ENCODE measurements at regions not wholly inside any gene's neighbourhood (a gene's known extent, or its start where the extent isn't known, plus 50 kb on each side); places are given as distances from the start of the nearest gene placed in this dataset.

DNA sequence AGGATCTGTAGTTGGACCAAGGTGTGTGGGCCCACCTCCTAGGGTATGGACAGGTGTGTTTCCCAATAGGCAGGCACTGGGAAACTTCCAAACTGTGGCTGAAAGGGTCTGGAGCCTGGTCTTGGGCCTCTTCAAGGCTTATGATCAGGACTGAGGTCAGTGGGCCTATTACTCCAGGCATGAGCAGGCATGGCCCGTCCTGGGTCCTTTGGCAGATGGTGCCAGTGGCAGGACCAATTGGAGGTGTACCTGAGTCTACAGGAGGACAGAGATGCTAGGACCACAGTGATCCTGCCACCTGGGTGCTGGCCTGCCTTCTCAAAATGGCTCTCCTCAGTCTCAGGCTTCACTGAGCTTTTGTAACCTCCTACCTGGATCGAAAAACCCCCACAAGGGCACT, 95.4 kb downstream of the RAB18 start:
- DNase-seq, result no peak

DNA sequence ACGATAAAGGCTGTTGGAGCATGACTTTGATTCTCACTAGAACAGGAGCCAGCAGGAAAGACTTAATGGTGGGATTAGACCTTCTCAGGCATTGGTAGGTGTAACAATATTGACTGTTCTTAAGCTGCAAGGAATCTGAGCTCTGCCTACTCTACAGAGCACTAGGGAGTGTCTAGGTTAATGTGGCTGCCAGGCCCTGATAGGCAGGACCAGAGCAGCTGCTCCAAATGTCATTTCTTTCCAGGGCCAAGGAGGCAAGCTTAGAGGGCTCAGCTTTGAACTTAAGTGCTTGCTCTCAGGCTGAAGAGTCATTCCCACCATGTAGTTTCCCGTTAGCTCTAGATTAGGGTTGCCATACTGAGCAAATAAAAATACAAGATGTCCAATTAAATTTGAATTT, 96.8 kb downstream of the RAB18 start:
- DNase-seq, result no peak

DNA sequence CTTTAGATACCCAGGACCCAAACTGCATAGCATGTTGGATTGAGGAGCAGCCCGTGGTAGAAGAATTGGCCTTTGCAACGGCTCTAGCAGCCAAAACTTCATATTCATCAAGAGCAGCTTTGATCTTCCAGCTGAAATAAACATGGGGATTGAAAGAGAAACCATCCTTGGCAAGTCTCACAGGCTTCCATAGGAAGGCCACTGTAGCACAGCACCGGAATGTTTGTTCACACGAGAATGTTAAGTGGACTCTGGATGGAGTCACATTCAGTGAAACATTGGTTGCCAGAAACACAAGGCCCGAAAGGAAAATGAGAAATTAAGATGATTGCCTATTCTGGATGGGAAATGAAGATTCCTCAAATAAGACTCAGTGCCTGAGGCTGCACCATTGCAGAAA, 97.4 kb downstream of the RAB18 start:
- DNase-seq, result no peak

DNA sequence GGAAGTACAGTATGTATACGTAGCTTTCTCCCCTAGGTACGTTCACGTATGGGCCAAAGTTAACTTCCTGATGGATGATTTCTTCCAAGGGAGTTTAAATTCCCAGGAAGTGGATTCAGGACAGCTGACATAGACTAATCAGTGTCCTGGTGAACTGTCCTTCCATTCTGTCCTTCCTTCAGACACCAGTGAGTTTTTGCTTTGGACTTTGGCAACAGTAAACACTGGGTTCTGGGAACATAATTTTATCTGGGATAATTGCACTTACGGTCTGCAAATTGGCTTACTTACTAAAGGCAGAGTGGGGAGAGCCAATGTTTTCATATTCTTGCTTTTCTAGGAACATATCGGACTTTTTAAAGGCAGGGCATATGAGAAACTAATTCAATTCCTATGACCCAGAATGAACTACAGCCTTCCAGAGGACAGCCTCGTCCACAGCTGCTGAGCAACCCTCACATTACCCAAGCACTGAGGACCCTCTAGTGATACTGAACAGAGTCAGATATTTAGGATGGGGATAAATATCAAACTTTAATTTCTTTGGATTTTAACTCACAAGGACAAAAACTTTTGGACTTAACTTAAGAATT, 97.9 kb downstream of the RAB18 start:
- no peak for DNase-seq

DNA sequence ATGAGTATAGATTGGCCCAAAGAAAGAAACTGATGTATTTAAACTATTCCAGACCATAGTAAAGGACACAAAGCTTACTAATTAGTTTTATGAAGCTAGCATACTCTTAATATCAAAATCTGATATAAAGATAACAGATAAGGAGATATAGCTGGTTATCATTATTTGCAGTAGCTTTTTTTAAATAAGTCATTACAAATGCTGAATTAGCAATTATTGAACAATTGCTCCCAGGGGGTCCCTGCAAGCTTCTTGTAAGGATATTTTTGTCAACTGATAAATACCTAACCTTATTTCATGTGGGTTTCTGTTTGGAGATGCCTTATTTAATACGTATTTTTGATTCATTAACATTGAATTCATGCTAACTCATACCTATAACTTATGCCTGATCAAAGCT, 99.0 kb downstream of the RAB18 start:
- no peak for DNase-seq

DNA sequence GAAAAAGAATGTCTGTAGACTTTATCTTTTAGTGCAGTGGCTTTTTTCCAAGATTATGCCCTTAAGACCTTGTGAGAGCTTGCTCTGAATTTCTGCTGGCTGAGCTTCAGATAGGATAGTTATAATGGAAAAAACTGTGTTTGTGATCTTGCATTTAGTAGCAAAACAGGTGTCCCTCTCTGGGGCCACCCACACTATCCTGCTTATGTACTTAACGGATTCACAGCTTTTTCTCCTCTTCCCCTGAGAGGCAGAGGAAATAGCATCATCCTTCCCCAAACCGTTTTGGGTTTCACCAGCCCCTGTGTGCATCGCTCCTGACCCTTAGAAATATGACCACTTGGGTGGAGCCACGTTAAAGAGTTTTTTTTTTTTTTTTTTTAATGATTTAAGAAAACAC, 101.2 kb downstream of the RAB18 start:
- no peak for DNase-seq

DNA sequence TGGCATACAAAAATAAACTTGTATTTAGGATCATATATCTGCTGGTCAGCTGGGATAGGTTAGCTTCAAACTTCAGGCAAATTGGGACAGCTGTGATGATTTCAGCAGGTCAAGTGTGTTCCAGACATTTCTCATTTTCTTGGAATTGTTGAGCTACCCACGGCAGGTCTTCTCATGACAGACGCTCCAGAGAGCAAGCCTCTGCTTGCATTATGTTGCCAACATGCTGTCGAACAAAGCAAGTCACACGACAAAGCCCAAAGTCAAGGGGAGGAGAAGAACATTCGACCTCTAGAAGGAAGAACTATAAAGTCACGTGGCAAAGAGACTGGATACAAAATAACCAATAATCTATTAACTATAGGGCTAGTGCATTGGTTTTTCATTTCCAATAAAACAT, 103.5 kb downstream of the RAB18 start:
- DNase-seq, result no peak

DNA sequence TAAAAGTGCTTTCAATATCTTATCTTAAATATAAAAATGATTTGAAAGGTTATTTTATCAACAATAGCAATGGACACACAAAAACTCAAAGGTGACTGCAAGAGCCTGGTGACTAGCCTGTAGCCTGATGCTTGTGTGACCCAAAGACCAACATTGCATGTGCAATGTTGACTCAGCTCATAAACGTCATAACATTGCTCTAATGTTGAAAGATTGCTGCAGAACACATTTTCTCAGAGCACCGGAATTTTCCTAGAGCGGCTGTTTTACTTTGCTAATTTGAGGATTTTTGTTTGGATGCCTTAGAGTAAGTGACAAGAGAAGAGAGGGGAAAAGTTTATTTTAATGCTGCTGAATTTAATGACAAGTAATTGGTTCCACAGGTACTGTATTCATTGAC, 107.1 kb downstream of the RAB18 start:
- DNase-seq, result peak; percentile 86

DNA sequence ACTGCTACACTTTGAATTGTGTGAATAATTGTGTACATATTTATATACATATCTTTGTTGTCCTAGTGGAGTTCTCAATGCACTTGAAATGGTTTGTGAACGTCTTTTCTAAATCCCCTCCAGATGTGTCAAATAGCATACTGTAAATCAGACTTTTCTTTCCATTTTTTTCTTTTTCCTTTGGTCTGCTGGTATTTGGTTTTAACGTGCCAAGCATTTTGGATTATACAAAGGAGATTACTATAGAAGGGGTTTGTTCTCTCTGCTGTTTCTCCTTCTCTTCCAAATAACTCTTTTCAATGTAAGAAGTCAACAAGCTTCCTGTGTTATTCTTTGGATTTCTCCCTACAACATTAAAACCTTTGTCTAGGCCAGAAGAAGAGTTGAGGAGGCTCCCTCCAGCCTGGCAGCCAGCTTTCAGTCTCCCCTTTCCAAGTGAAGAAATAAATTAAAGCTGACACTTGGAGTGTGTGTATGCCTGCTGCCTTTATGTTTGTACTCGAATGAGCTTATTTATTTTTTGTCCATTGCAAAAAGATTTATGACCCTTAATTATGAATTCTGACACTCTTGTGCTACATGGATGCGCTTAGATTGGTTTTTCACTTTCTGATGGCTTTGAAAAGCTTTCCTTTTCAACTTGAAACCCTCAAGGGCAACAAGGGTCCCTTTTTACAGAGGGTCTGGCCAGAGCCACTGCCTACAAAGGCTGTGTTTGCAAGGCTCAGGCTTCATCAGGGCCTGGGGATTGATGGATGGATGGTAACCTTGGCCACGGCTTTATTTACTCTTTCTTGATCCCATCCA, 107.8 kb downstream of the RAB18 start:
- DNase-seq, result peak; percentile 39

DNA sequence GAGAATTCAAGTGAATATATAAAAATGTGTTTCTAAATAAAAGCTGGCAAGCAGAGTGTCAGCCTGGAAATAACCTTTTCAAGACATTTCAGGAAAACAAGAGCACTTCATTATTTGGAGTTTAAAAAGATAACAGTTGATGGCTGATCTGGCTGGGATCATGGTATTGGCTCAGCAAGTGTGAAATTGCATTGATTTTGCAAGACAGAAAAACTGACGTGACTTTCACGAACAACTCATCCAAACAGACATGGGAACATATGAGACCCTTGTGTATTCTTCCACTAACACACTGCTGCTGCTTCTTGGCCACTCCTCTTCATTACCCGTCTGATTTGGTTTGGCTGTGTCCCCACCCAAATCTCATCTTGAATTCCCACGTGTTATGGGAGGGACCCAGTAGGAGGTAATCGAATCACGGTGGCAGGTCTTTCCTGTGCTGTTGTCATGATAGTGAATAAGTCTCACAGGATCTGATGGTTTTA, 108.5 kb downstream of the RAB18 start:
- DNase-seq, result no peak

DNA sequence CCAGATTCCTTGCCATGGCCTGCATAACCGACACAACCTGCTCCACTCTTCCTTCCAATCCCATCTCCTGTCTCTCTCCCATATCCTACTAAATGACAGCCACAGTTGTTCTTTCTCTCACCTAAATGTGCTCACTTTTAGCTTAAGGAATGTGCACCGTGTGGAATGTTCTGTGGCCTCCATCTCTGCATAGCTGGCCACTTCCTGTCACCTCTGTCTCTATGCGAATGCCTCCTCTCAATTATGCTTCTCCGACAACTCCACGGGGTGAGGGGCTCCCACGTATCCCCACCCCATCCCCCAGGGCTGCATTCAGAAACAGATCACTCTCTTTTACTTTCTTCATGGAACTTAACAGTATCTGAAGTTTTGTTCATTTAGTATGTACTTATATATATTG, 110.7 kb downstream of the RAB18 start:
- DNase-seq, result no peak

DNA sequence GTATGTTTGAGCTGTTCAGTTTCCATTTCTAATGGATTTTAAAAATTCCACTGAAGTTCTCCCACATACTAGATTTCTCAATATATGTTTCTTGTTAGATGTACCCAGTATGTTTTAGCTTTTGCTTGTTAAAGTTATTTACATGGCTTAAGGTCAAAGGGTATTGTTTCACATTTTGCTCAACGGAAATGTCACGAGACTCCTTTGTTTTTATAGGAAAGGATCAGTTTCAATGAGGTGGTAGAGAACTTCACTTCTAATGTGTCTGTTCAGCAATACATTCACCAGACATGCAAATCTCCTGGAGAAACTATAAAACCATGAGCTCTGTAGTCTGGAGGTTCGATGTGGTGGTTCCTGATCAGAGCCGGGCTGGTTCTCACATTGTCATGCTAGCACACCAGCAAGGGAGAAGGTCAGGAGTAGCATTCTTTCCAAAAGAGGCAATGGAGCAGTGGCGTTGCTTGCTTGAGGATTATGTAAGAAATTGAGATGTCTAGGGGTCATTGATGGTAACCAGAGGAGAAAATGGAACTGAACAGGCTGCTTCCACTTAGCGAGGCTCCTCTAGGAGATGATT, 114.0 kb downstream of the RAB18 start:
- no peak for DNase-seq

DNA sequence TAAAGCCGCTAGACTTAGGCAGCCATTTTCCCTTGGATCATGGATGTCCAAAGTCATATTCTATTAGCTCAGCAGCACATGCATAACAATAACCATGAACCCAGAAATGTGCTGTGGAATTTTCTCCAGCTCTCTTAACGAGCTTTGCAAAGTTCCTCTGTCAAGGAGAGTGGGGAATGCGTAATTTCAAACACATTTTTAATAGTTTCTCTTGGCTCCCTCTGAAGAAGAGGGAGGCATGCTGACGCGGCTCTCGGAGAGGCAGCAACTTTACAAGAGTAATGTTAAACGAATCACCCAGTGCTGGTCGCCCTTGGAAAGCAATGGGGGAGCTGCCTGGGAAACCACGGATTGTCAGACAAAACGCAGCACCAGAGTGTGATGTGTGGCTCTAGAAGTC, 114.8 kb downstream of the RAB18 start:
- DNase-seq, result peak; percentile 61

DNA sequence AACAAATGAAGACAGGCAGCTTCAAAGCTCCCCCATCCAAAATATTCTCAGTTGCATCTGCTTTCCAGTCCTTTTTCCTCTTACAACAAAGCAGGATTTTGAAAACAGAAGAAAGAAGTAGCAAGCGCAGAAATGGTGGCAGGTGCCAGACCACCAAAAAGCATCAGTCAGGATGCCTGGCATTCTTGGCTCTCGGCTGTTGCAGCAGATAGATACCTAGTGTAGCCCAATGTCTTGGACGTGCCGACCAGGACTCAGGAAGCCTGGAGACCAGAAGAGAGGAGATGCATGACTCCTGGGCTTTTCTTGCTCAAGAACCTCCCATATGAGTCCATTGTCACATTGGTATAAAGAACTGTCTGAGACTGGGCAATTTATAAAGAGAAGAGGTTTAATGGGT, 115.2 kb downstream of the RAB18 start:
- DNase-seq, result no peak

DNA sequence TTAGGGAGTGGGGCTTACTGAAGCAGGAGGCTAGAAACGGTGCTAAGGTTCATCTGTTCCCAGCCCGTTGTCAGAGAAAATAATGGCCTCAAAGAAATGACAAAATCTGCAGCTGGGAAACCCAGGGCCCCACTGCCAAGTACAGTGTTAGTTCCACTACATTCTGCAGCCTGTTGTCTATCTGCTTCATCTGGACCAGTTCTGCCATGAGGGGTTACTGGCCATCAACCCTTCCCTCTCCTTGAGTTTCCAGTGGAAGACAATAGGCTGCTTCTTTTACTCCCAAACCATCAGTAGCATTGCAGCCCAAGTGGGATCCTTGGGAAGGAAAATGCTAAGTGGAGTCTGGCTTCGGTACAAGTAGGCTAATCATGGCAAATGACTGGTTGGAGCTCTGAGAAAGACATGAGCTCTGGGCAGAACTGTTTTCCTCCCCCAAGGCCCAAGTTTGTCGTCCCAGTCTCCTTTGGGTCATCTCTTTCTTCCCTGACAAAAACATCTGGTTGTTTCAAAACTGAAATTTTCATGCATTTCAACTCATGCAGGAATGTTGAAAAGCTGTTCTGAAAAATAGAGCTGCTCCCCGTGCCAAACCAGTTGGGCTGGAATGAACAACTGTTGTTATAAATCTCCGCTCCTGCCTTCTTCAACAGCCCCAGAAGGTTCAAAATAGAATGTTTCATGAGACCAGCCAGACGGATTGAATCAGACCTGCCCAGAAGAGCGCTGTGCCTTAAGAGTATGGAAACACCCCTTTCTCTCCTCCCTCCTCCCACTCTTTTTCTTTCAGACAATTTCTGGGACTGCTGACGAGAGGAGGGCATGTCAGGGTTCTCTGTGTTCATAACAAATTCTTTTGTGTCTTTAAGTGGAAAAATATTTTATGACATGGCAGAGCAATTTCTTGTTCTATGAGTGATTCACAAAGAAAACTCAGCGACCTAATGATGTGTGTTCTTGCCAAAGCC, 116.6 kb downstream of the RAB18 start:
- DNase-seq, result peak; percentile 98

DNA sequence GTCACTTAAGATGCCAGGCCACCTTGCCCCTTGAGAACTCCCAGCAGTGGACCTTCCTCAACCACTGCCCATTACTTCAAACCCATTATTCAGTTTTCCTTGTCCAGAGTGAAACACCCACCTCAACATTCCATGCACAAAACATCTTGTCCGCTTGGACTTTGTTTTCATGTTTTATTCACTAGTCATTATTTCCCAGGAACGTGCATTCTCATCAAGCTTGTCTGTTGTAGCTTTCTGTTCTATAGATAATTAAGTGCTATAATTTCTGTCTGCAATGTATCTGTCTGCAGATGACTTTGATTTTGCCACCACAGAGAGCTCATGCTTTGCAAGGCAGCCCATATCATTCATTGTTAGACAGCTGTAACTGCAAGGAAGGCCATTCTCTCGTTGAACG, 117.4 kb downstream of the RAB18 start:
- peak; percentile 83 for DNase-seq

DNA sequence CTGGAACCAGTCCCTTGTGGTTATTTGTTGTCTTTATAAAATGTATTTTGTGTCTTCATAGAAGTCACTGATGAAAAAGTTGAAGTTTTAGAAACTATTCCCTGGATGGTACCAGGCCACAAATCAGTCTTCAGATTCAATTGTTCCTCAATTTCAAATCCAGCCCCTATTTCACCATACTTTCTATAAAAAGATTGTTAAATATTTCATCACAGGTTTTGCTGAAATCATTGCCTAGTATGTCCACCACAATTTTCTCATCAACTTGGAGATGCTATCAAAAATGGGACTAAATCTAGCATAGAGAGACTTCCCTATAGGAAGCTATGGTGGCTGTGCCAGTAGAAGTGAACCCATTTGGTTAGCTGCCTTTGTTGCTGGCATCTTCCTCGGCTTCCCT, 118.5 kb downstream of the RAB18 start:
- DNase-seq, result no peak

Measured in fibroblast of skin of right quadriceps (primary cell).